Glutamatergic neuron (in vitro differentiated cells): ENCODE measurements at regions not wholly inside any gene's neighbourhood (a gene's known extent, or its start where the extent isn't known, plus 50 kb on each side); places are given as distances from the start of the nearest gene placed in this dataset.
A peak's percentile ranks its signal among the peaks of the same experiment; 100 is the strongest.

Experiments
- DNase-seq: peaks from one replicate; pipeline ENCODE4 v3.0.0; 2022
- H3K27ac Mint-ChIP-seq: one replicate; pipeline ENCODE4 v1.8.0; 2020; ENCODE audit warnings: mild to moderate bottlenecking, mixed read lengths, inconsistent platforms; ENCODE audit not compliant: unreplicated experiment
- H3K27me3 Mint-ChIP-seq: one replicate; pipeline ENCODE4 v1.8.0; 2020; ENCODE audit warnings: mild to moderate bottlenecking, moderate library complexity, mixed read lengths, inconsistent platforms; ENCODE audit not compliant: unreplicated experiment
- H3K36me3 Mint-ChIP-seq: one replicate; pipeline ENCODE4 v1.8.0; 2020; ENCODE audit warnings: mild to moderate bottlenecking, mixed read lengths, inconsistent platforms; ENCODE audit not compliant: unreplicated experiment
- H3K4me1 Mint-ChIP-seq: one replicate; pipeline ENCODE4 v1.8.0; 2020; ENCODE audit warnings: mild to moderate bottlenecking, low read depth, mixed read lengths, inconsistent platforms; ENCODE audit not compliant: unreplicated experiment
- H3K4me3 Mint-ChIP-seq: one replicate; pipeline ENCODE4 v1.8.0; 2020; ENCODE audit warnings: mild to moderate bottlenecking, mixed read lengths, inconsistent platforms; ENCODE audit not compliant: unreplicated experiment
- H3K9me3 Mint-ChIP-seq: one replicate; pipeline ENCODE4 v1.8.0; 2020; ENCODE audit warnings: mild to moderate bottlenecking, moderate library complexity, mixed read lengths, inconsistent platforms; ENCODE audit not compliant: unreplicated experiment
- CTCF ChIP-seq: fragments of 200-600 bp; sonication (generic); IDR thresholded peaks from one replicate; pipeline ENCODE4 v1.5.0; 2021; ENCODE audit not compliant: partially characterized antibody, unreplicated experiment

- no peak overlapping the region for H3K4me3 Mint-ChIP-seq
- H3K36me3 Mint-ChIP-seq: no peaks in the 10 kb centered on the region
- no peak for DNase-seq
- H3K4me1 Mint-ChIP-seq: peaks cover 12% of the 10 kb centered on the region
- no peaks in the 10 kb centered on the region for H3K9me3 Mint-ChIP-seq
- H3K27me3 Mint-ChIP-seq: no peaks in the 10 kb centered on the region
- no peak for TF ChIP-seq CTCF
- H3K27ac Mint-ChIP-seq: no peak overlapping the region
Measured at GRCh38 chr19:30898353-30899103, 450.7 kb downstream of the TSHZ3 start.

GRCh38 chr19:30897553-30897952 lies 451.7 kb downstream of the TSHZ3 start:
- peaks cover 12% of the 10 kb centered on the region for H3K4me1 Mint-ChIP-seq
- no peaks in the 10 kb centered on the region for H3K27me3 Mint-ChIP-seq
- no peak overlapping the region for H3K27ac Mint-ChIP-seq
- no peak for DNase-seq
- no peaks in the 10 kb centered on the region for H3K36me3 Mint-ChIP-seq
- TF ChIP-seq CTCF: no peak
- H3K4me3 Mint-ChIP-seq: no peak overlapping the region
- H3K9me3 Mint-ChIP-seq: no peaks in the 10 kb centered on the region

- no peak for TF ChIP-seq CTCF
- no peak for DNase-seq
- Mint-ChIP-seq H3K4me3 (no peak overlapping the region), H3K27ac (no peak overlapping the region), H3K4me1 (peaks cover 12% of the 10 kb centered on the region), H3K9me3 (no peaks in the 10 kb centered on the region), H3K36me3 (no peaks in the 10 kb centered on the region), H3K27me3 (no peaks in the 10 kb centered on the region)
Measured at GRCh38 chr19:30897034-30897433, 452.2 kb downstream of the TSHZ3 start.

- Mint-ChIP-seq H3K4me1 (peaks cover 12% of the 10 kb centered on the region), H3K27ac (peak overlapping the region; percentile 80), H3K9me3 (no peaks in the 10 kb centered on the region), H3K4me3 (peak overlapping the region; percentile 54), H3K36me3 (no peaks in the 10 kb centered on the region), H3K27me3 (no peaks in the 10 kb centered on the region)
- no peak for DNase-seq
- TF ChIP-seq CTCF: no peak
Measured at GRCh38 chr19:30896554-30896953, 452.7 kb downstream of the TSHZ3 start.

GRCh38 chr19:30895946-30896345 lies 453.3 kb downstream of the TSHZ3 start:
- Mint-ChIP-seq H3K9me3 (no peaks in the 10 kb centered on the region), H3K36me3 (no peaks in the 10 kb centered on the region), H3K27me3 (no peaks in the 10 kb centered on the region), H3K4me1 (peaks cover 12% of the 10 kb centered on the region), H3K4me3 (no peak overlapping the region), H3K27ac (no peak overlapping the region)
- no peak for TF ChIP-seq CTCF
- DNase-seq: no peak
